ENCODE measurements at regions not wholly inside any gene's neighbourhood (a gene's known extent, or its start where the extent isn't known, plus 50 kb on each side); places are given as distances from the start of the nearest gene placed in this dataset.

- TF ChIP-seq FOXA2 (IDR thresholded peaks at IDR 0.05) (no peak), TAF1 (conservative IDR thresholded peaks at IDR 0.05) (no peak), HNF4G (IDR thresholded peaks at IDR 0.05) (no peak), FOXA1 (IDR thresholded peaks at IDR 0.05) (no peak)
Measured at GRCh38 chr18:68355637-68356036, 359.3 kb downstream of the TMX3 start (continued).

GRCh38 chr18:68354176-68354575 is 360.7 kb downstream of the TMX3 start:
- DNase-seq (ENCODE audit: low spot score), result no peak
- Histone ChIP-seq H3K27ac (ENCODE audit: low read depth in 1 of 2, low read length in 2 of 2) (no peak overlapping the region), H3K9me3 (ENCODE audit: control insufficient read depth in 4 of 4, low read length in 3 of 4) (peaks cover 0 to 7% (median 2%) of the 10 kb centered on the region in 4 donors), H3K9ac (ENCODE audit: low read depth in 1 of 2, low read length in 2 of 2) (no peak overlapping the region), H3K27me3 (ENCODE audit: control insufficient read depth in 4 of 4, insufficient read depth in 4 of 4, low read length in 3 of 4) (no peaks in the 10 kb centered on the region), H3K36me3 (ENCODE audit: control insufficient read depth in 4 of 4, insufficient read depth in 3 of 4, low read depth in 1 of 4, low read length in 3 of 4) (no peaks in the 10 kb centered on the region), H3K4me1 (ENCODE audit: control insufficient read depth in 4 of 4, insufficient read depth in 4 of 4, low read length in 3 of 4) (no peaks in the 10 kb centered on the region), H3K4me3 (ENCODE audit: low read depth in 1 of 3, low read length in 3 of 3) (no peak overlapping the region)
- 83% methylated on average over 1 of the region's 1 CpG for WGBS
- no peak for TF ChIP-seq YY1 (IDR thresholded peaks at IDR 0.05)
- no peak for TF ChIP-seq ZBTB33 (IDR thresholded peaks at IDR 0.05)
- no peak for TF ChIP-seq SP1 (IDR thresholded peaks at IDR 0.05)
- TF ChIP-seq RAD21 (IDR thresholded peaks at IDR 0.05), result no peak
- no peak for TF ChIP-seq ATF3 (IDR thresholded peaks at IDR 0.05)
- no peak for TF ChIP-seq RXRA (IDR thresholded peaks at IDR 0.05)
- no peak for TF ChIP-seq TAF1 (conservative IDR thresholded peaks at IDR 0.05)
- no peak for TF ChIP-seq FOXA2 (IDR thresholded peaks at IDR 0.05)
- no peak for TF ChIP-seq REST (IDR thresholded peaks at IDR 0.05)
- TF ChIP-seq GABPA (IDR thresholded peaks at IDR 0.05 in 1 of 2, conservative IDR thresholded peaks at IDR 0.05 in 1 of 2), result no peak
- TF ChIP-seq FOXA1 (IDR thresholded peaks at IDR 0.05), result no peak
- TF ChIP-seq JUND (IDR thresholded peaks at IDR 0.05), result no peak
- no peak for TF ChIP-seq NR2F2 (IDR thresholded peaks at IDR 0.05)
- no peak for TF ChIP-seq HNF4A (conservative IDR thresholded peaks at IDR 0.05)
- TF ChIP-seq CTCF (IDR thresholded peaks at IDR 0.05; ENCODE audit: low read depth, low read length, missing input control), result no peak
- no peak for TF ChIP-seq MAX (IDR thresholded peaks at IDR 0.05)
- TF ChIP-seq EGR1 (IDR thresholded peaks at IDR 0.05; ENCODE audit: low read depth in 2 of 2), result no peak

Measured in liver (tissue), 8 donors.